ENCODE measurements at regions not wholly inside any gene's neighbourhood (a gene's known extent, or its start where the extent isn't known, plus 50 kb on each side); places are given as distances from the start of the nearest gene placed in this dataset.
A peak's percentile ranks its signal among the peaks of the same experiment; 100 is the strongest.
"Not testable (repeated sequence)": the region's sequence is repeated elsewhere in the genome, so short reads cannot be mapped to it uniquely, and the experiment has no call there.

GRCh38 chr5:97234380-97234779, 51.3 kb upstream of the RIOK2 start:
- DNase-seq: not testable (repeated sequence)

- DNase-seq: no peak
Observed at GRCh38 chr5:97242341-97242740, 59.3 kb upstream of the RIOK2 start.

- no peak for DNase-seq
Observed at GRCh38 chr5:97243353-97243752, 60.3 kb upstream of the RIOK2 start.

- no peak for DNase-seq
Observed at GRCh38 chr5:97245386-97245785, 62.3 kb upstream of the RIOK2 start.

GRCh38 chr5:97250113-97250512, 67.1 kb upstream of the RIOK2 start:
- no peak for DNase-seq

- no peak for DNase-seq
Observed at GRCh38 chr5:97266076-97266475, 83.0 kb upstream of the RIOK2 start.

GRCh38 chr5:97266576-97266975, 83.5 kb upstream of the RIOK2 start:
- no peak for DNase-seq

GRCh38 chr5:97267767-97268166, 84.7 kb upstream of the RIOK2 start:
- no peak for DNase-seq

- no peak for DNase-seq
Observed at GRCh38 chr5:97276474-97277120, 93.5 kb upstream of the RIOK2 start.

GRCh38 chr5:97281257-97281656, 98.2 kb upstream of the RIOK2 start:
- DNase-seq: no peak

- DNase-seq: peak; percentile 76
Observed at GRCh38 chr5:97297063-97297703, 114.1 kb upstream of the RIOK2 start.

GRCh38 chr5:97297704-97298091, 114.7 kb upstream of the RIOK2 start:
- DNase-seq: no peak

GRCh38 chr5:97301181-97301580, 118.1 kb upstream of the RIOK2 start:
- DNase-seq: not testable (repeated sequence)

- DNase-seq: peak; percentile 83
Observed at GRCh38 chr5:97338729-97339128, 155.7 kb upstream of the RIOK2 start.

GRCh38 chr5:97355775-97356174, 172.7 kb upstream of the RIOK2 start:
- DNase-seq: no peak

- DNase-seq: no peak
Observed at GRCh38 chr5:97363577-97363976, 180.5 kb upstream of the RIOK2 start.

- DNase-seq: no peak
Observed at GRCh38 chr5:97364731-97365130, 181.7 kb upstream of the RIOK2 start.

GRCh38 chr5:97365163-97365845, 182.3 kb upstream of the RIOK2 start:
- DNase-seq: no peak

GRCh38 chr5:97365918-97366317, 182.9 kb upstream of the RIOK2 start:
- no peak for DNase-seq

- no peak for DNase-seq
Observed at GRCh38 chr5:97375959-97376358, 192.9 kb upstream of the RIOK2 start.

- no peak for DNase-seq
Observed at GRCh38 chr5:97377582-97377981, 194.5 kb upstream of the RIOK2 start.

GRCh38 chr5:97383996-97384395, 200.9 kb upstream of the RIOK2 start:
- DNase-seq: no peak

GRCh38 chr5:97388794-97389193, 205.7 kb upstream of the RIOK2 start:
- DNase-seq: no peak

GRCh38 chr5:97400537-97400936, 217.5 kb upstream of the RIOK2 start:
- DNase-seq: no peak

All from MV-4-11 (cell line).